Tibial artery (tissue), 4 donors: ENCODE measurements at regions not wholly inside any gene's neighbourhood (a gene's known extent, or its start where the extent isn't known, plus 50 kb on each side); places are given as distances from the start of the nearest gene placed in this dataset.

Source experiments
- DNase-seq, 2 donors: peaks; one replicate each; pipeline ENCODE4 v3.0.0-alpha.2; 2019
- H3K27ac ChIP-seq, 2 donors: fragments of 200-600 bp; sonication (generic) in 1 of 2; 1 replicate in 1 of 2; 2 replicates in 1 of 2; pipeline ENCODE4 v1.5.1; 2018 to 2019; ENCODE audit warnings: mild to moderate bottlenecking in 1 of 2
- H3K27me3 ChIP-seq, 2 donors: fragments of 200-600 bp; sonication (generic) in 1 of 2; one replicate each; pipeline versions ENCODE4 v1.5.1 to v1.6.0; 2016 to 2019
- H3K36me3 ChIP-seq, 3 donors: fragments of 200-600 bp; sonication (generic) in 2 of 3; one replicate each; pipeline ENCODE4 v1.5.1; 2016 to 2019; ENCODE audit warnings: mild to moderate bottlenecking in 2 of 3
- H3K4me1 ChIP-seq, 4 donors: fragments of 200-600 bp; sonication (generic) in 2 of 4; 1 replicate in 3 of 4; 2 replicates in 1 of 4; pipeline ENCODE4 v1.5.1; 2016 to 2019
- H3K4me3 ChIP-seq, 2 donors: fragments of 200-600 bp; sonication (generic) in 1 of 2; 1 replicate in 1 of 2; 2 replicates in 1 of 2; pipeline ENCODE4 v1.5.1; 2018 to 2019; ENCODE audit warnings: mild to moderate bottlenecking in 2 of 2
- H3K9me3 ChIP-seq, 3 donors: fragments of 200-600 bp; sonication (generic) in 1 of 3; one replicate each; pipeline ENCODE4 v1.5.1; 2016 to 2019
- intact Hi-C: fragments of 100-400 bp; cut with DNase I; formaldehyde crosslinking; loops from one replicate; pipeline ENCODE4 v1.15.0; 2023; ENCODE audit warnings: low total_unique reads
- TF ChIP-seq, protein P1 (sequence below), 2 experiments: fragments of 200-600 bp in 1 of 2; fragments of 450-650 bp in 1 of 2; IDR thresholded peaks; one replicate each; pipeline ENCODE4 v1.5.1; 2017 to 2019; ENCODE audit warnings: antibody characterized with exemption in 2 of 2, mild to moderate bottlenecking in 1 of 2, moderate library complexity in 1 of 2

- no peak overlapping the region for H3K27ac ChIP-seq
- H3K9me3 ChIP-seq: no peaks in the 10 kb centered on the region
- no peaks in the 10 kb centered on the region for H3K36me3 ChIP-seq
- H3K27me3 ChIP-seq: no peaks in the 10 kb centered on the region
- no peak overlapping the region for H3K4me3 ChIP-seq
- H3K4me1 ChIP-seq: peaks cover 0 to 25% (median 17%) of the 10 kb centered on the region in 4 donors
- DNase-seq: no peak
- intact Hi-C loops: no loop called here
- TF ChIP-seq, protein P1, sequence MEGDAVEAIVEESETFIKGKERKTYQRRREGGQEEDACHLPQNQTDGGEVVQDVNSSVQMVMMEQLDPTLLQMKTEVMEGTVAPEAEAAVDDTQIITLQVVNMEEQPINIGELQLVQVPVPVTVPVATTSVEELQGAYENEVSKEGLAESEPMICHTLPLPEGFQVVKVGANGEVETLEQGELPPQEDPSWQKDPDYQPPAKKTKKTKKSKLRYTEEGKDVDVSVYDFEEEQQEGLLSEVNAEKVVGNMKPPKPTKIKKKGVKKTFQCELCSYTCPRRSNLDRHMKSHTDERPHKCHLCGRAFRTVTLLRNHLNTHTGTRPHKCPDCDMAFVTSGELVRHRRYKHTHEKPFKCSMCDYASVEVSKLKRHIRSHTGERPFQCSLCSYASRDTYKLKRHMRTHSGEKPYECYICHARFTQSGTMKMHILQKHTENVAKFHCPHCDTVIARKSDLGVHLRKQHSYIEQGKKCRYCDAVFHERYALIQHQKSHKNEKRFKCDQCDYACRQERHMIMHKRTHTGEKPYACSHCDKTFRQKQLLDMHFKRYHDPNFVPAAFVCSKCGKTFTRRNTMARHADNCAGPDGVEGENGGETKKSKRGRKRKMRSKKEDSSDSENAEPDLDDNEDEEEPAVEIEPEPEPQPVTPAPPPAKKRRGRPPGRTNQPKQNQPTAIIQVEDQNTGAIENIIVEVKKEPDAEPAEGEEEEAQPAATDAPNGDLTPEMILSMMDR (IDR thresholded peaks at IDR 0.05): no peak
Observed at GRCh38 chr2:219692521-219692920, 65.1 kb downstream of the SLC4A3 start.

DNA sequence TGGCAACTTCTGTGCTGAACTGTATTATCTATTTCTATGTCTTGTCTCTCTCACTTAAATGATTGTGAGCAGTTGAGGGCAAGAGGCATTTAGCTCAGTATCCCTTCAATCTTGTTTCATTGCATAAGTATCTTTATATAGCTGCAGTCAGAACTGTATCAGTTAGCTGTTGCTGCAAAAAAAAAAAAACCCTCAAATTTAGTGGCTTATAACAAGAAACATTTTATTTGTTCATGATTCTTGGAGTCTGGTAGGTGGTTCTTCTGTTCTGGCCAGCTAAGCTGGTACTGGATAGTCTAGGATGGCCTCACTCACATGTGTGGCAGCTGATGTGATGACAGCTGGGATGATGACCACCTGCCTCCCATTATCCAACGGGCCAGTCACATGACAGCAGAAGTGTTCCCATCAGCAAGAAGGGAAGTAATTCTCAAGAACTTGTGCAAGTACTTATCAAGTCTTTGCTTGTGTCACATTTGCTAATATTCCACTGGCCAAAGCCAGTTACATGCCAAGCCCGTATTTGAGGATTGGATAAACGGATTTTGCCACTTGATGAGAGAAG lies 67.8 kb downstream of the SLC4A3 start:
- Histone ChIP-seq H3K9me3 (no peaks in the 10 kb centered on the region), H3K4me3 (no peak overlapping the region), H3K4me1 (peaks cover 0 to 7% (median 2%) of the 10 kb centered on the region in 4 donors), H3K27ac (no peak overlapping the region), H3K36me3 (no peaks in the 10 kb centered on the region), H3K27me3 (peaks cover 0 to 4% of the 10 kb centered on the region in 2 donors)
- DNase-seq: no peak
- TF ChIP-seq, protein P1 (IDR thresholded peaks at IDR 0.05): no peak
- intact Hi-C loops: no loop called here

DNA sequence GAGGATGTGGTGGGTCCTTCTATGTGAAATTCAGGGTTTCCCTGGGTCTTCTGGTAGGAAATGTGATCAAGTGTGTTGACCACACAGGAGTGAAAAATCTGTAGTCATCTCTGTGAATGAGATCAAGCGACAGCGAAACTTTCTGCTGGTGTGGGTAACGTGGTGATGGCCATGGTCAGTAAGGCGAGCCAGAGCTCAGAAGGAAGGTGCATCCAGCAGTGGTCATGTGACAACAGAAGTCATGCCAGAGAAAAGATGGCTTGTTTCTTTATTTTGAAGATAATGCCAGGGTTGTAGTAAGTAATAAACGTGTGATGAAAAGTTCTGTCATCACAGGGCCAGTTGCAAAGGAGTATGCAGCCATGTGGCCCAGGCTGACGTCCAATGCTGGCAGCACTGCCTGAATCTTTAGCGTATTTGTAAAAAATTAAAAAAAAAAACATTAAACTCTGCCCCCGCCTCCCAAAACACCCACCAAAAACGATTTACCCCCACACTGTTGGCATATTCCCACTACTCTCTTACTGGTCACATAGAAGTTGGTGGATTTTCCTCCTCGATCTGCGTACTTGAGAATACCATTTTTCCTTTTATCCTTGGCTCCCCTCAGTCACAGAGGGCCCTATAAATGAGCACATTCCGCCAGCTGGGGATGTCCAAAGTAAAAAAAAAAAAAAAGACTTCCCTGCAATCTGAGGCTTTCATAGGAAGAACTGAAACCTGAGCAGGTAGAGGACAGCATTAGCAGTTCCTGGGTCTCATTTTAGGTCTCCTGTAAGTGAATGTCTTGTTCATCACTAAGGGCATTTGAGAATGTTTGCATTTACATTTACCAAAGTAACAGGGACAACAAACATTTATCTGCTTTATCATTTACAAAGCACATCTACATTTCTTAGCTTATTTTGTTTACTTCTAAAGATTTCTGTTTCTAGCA lies 70.6 kb downstream of the SLC4A3 start:
- intact Hi-C loops: no loop called here
- no peaks in the 10 kb centered on the region for H3K36me3 ChIP-seq
- peaks cover 0 to 4% (median 0%) of the 10 kb centered on the region in 4 donors for H3K4me1 ChIP-seq
- DNase-seq: no peak
- TF ChIP-seq, protein P1 (IDR thresholded peaks at IDR 0.05): no peak
- H3K9me3 ChIP-seq: no peaks in the 10 kb centered on the region
- no peak overlapping the region for H3K27ac ChIP-seq
- H3K4me3 ChIP-seq: no peak overlapping the region
- H3K27me3 ChIP-seq: peaks cover 0 to 4% of the 10 kb centered on the region in 2 donors

- H3K27me3 ChIP-seq: peaks cover 0 to 4% of the 10 kb centered on the region in 2 donors
Observed at GRCh38 chr2:219698748-219699439, 71.5 kb downstream of the SLC4A3 start.

GRCh38 chr2:219699440-219699821 lies 72.0 kb downstream of the SLC4A3 start:
- Histone ChIP-seq H3K4me3 (no peak overlapping the region), H3K9me3 (no peaks in the 10 kb centered on the region), H3K4me1 (peaks cover 0 to 4% (median 0%) of the 10 kb centered on the region in 4 donors), H3K27ac (no peak overlapping the region), H3K36me3 (no peaks in the 10 kb centered on the region), H3K27me3 (peaks cover 0 to 4% of the 10 kb centered on the region in 2 donors)
- no peak for DNase-seq
- TF ChIP-seq, protein P1 (IDR thresholded peaks at IDR 0.05): no peak
- intact Hi-C loops: no loop called here

More at GRCh38 chr2:219698748-219699439, 71.5 kb downstream of the SLC4A3 start:
- H3K4me3 ChIP-seq: no peak overlapping the region
- intact Hi-C loops: no loop called here
- DNase-seq: no peak
- H3K36me3 ChIP-seq: no peaks in the 10 kb centered on the region
- no peak overlapping the region for H3K27ac ChIP-seq
- TF ChIP-seq, protein P1 (IDR thresholded peaks at IDR 0.05): no peak
- no peaks in the 10 kb centered on the region for H3K9me3 ChIP-seq
- H3K4me1 ChIP-seq: peaks cover 0 to 4% (median 0%) of the 10 kb centered on the region in 4 donors
